ENCODE measurements at regions not wholly inside any gene's neighbourhood (a gene's known extent, or its start where the extent isn't known, plus 50 kb on each side); places are given as distances from the start of the nearest gene placed in this dataset.

DNA sequence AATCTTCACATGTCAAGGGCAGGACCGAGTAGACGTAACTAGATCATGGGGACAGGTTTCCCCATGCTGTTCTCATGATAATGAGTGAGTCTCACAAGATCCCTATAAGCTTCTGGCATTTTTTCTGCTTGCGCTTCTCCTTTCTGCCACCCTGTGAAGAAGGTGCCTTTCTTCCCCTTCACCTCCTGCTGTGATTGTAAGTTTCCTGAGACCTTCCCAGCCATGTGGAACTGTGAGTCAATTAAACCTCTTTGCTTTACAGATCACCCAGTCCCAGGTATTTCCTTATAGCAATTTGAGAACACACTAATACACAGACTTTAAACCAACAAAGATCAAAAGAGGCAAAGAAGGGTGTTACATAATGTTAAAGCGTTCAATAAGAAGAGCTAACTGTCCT, 156.6 kb upstream of the UBE2E2 start:
- TF ChIP-seq EGR1 (IDR thresholded peaks at IDR 0.05; ENCODE audit: borderline replicate concordance, low read depth, low read length) (no peak), KDM1A (IDR thresholded peaks at IDR 0.05; ENCODE audit: borderline replicate concordance, low read length) (no peak), JUND (IDR thresholded peaks at IDR 0.05; ENCODE audit: low read length) (no peak), CHD1 (IDR thresholded peaks at IDR 0.05; ENCODE audit: low read depth, low read length) (no peak), EZH2 (IDR thresholded peaks at IDR 0.05; ENCODE audit: low read depth, low read length, severe bottlenecking) (no peak)
- TF ChIP-seq, protein P1, sequence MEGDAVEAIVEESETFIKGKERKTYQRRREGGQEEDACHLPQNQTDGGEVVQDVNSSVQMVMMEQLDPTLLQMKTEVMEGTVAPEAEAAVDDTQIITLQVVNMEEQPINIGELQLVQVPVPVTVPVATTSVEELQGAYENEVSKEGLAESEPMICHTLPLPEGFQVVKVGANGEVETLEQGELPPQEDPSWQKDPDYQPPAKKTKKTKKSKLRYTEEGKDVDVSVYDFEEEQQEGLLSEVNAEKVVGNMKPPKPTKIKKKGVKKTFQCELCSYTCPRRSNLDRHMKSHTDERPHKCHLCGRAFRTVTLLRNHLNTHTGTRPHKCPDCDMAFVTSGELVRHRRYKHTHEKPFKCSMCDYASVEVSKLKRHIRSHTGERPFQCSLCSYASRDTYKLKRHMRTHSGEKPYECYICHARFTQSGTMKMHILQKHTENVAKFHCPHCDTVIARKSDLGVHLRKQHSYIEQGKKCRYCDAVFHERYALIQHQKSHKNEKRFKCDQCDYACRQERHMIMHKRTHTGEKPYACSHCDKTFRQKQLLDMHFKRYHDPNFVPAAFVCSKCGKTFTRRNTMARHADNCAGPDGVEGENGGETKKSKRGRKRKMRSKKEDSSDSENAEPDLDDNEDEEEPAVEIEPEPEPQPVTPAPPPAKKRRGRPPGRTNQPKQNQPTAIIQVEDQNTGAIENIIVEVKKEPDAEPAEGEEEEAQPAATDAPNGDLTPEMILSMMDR (IDR thresholded peaks at IDR 0.05; ENCODE audit: control extremely low read depth in 1 of 3, insufficient read depth in 1 of 3, low read depth in 1 of 3, low read length in 3 of 3) = no peak

All from H1 (cell line).